SK-N-SH treated with all-trans-retinoic acid at 6 μM for 48 hours (cell line): ENCODE measurements at regions not wholly inside any gene's neighbourhood (a gene's known extent, or its start where the extent isn't known, plus 50 kb on each side); places are given as distances from the start of the nearest gene placed in this dataset.

Source experiments
- ZC3H10 ChIP-seq: fragments of 250-450 bp; sonication (Bioruptor Pico); IDR thresholded peaks from 2 replicates; pipeline ENCODE4 v1.5.1; 2021; ENCODE audit warnings: mild to moderate bottlenecking, moderate library complexity
- ZFP3 ChIP-seq: fragments of 250-450 bp; sonication (Bioruptor Pico); IDR thresholded peaks from 2 replicates; pipeline ENCODE4 v1.5.0; 2020; ENCODE audit warnings: mild to moderate bottlenecking, moderate library complexity
- ZNF565 ChIP-seq: fragments of 450-650 bp; formaldehyde crosslinking; conservative IDR thresholded peaks from 2 replicates; pipeline ENCODE4 v1.5.0; 2020; ENCODE audit warnings: low read depth, mild to moderate bottlenecking, moderate library complexity

GRCh38 chr19:28920269-28921066, 292.5 kb downstream of the UQCRFS1 start:
- no peak for TF ChIP-seq ZNF565 (CRISPR knock-in tag)
- TF ChIP-seq ZFP3 (CRISPR knock-in tag) = no peak
- no peak for TF ChIP-seq ZC3H10
